Tibial nerve (tissue), 4 donors: ENCODE measurements at regions not wholly inside any gene's neighbourhood (a gene's known extent, or its start where the extent isn't known, plus 50 kb on each side); places are given as distances from the start of the nearest gene placed in this dataset.
"Not testable (repeated sequence)": the region's sequence is repeated elsewhere in the genome, so short reads cannot be mapped to it uniquely, and the experiment has no call there.

ENCODE experiments used
- DNase-seq, 2 donors: peaks; one replicate each; pipeline ENCODE4 v3.0.0-alpha.2; 2019; ENCODE audit warnings: low spot score in 2 of 2
- H3K27ac ChIP-seq, 4 donors: fragments of 200-600 bp; sonication (generic) in 3 of 4; one replicate each; pipeline ENCODE4 v1.5.1; 2017 to 2019; ENCODE audit warnings: mild to moderate bottlenecking in 1 of 4
- H3K27me3 ChIP-seq, 2 donors: fragments of 200-600 bp; sonication (generic) in 1 of 2; one replicate each; pipeline versions ENCODE4 v1.5.1 to v1.6.0; 2017 to 2019
- H3K36me3 ChIP-seq, 3 donors: fragments of 200-600 bp; sonication (generic); one replicate each; pipeline ENCODE4 v1.5.1; 2018 to 2019
- H3K4me1 ChIP-seq, 4 donors: fragments of 200-600 bp; sonication (generic) in 3 of 4; one replicate each; pipeline ENCODE4 v1.5.1; 2017 to 2019
- H3K4me3 ChIP-seq, 4 donors: fragments of 200-600 bp; sonication (generic) in 3 of 4; one replicate each; pipeline ENCODE4 v1.5.1; 2017 to 2019; ENCODE audit warnings: mild to moderate bottlenecking in 1 of 4, moderate library complexity in 1 of 4
- H3K9me3 ChIP-seq, 4 donors: fragments of 200-600 bp; sonication (generic) in 3 of 4; one replicate each; pipeline ENCODE4 v1.5.1; 2017 to 2019
- EP300 ChIP-seq, 2 donors: sonication (generic); formaldehyde crosslinking; IDR thresholded peaks; one replicate each; pipeline ENCODE4 v1.6.1; 2017; ENCODE audit warnings: antibody characterized with exemption in 2 of 2, mild to moderate bottlenecking in 1 of 2
- POLR2A ChIP-seq, 2 donors: fragments of 450-650 bp; IDR thresholded peaks; one replicate each; pipeline ENCODE4 v1.6.1; 2017; ENCODE audit warnings: antibody characterized with exemption in 2 of 2, mild to moderate bottlenecking in 2 of 2, moderate library complexity in 2 of 2
- WGBS, 2 donors: methylation state at CpG; one replicate each; pipeline ENCODE4 v1.1.5; 2018; 5-methylcytosine and 5-hydroxymethylcytosine counted together
- TF ChIP-seq, protein P1 (sequence below), 5 experiments: fragments of 200-600 bp in 3 of 5; fragments of 450-650 bp in 2 of 5; sonication (generic) in 3 of 5; IDR thresholded peaks; one replicate each; pipeline ENCODE4 v1.5.1; 2016 to 2019; ENCODE audit warnings: antibody characterized with exemption in 5 of 5, mild to moderate bottlenecking in 3 of 5, moderate library complexity in 2 of 5

DNA sequence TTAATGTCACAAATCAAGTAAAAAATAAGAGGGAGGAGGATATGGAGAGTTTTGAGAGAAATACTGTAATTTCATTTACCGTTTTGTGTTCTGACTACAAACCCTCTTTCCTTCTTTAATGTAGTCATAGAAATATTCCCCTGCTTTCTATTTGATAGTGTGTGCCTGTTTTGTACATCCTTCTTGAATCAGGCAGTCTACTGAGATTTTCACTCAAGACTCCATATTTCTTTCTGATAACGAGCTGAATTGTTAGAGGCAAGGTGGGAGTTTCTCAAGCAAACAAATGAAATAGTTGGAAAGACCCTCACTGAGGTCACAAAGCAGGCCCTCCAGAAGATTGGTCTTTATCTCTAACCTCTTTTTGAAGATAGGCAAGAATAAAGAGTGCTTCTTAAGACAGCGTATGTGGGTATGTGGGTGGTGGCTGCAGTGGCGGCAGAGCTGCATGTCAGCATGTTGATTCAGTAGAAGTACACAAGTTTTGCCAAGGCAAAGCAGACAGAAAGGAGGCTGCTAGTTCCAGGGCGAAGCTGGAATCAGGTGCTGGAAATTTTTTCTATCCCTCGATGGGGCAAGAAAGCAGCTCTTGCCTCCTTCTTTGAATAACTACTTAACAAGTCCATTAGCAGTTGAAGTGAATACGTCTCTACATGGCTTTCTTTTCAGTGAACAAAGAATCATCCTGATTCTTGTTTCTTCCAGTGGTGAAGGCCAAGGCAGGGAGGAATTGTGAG, 164.2 kb downstream of the FAM76B start:
- peaks cover 0 to 4% (median 2%) of the 10 kb centered on the region in 4 donors for H3K4me1 ChIP-seq
- H3K36me3 ChIP-seq = no peaks in the 10 kb centered on the region
- WGBS, 2 donors = 43 to 51% methylated on average over 7 of the region's 7 CpGs
- H3K27me3 ChIP-seq = no peaks in the 10 kb centered on the region
- peaks cover 0 to 16% (median 0%) of the 10 kb centered on the region in 4 donors for H3K9me3 ChIP-seq
- H3K4me3 ChIP-seq = peak overlapping the region in 1 of 4 donors; percentile 6
- no peak for DNase-seq
- peak overlapping the region; percentile 10 to 80 (median 43) for H3K27ac ChIP-seq
- TF ChIP-seq, protein P1, sequence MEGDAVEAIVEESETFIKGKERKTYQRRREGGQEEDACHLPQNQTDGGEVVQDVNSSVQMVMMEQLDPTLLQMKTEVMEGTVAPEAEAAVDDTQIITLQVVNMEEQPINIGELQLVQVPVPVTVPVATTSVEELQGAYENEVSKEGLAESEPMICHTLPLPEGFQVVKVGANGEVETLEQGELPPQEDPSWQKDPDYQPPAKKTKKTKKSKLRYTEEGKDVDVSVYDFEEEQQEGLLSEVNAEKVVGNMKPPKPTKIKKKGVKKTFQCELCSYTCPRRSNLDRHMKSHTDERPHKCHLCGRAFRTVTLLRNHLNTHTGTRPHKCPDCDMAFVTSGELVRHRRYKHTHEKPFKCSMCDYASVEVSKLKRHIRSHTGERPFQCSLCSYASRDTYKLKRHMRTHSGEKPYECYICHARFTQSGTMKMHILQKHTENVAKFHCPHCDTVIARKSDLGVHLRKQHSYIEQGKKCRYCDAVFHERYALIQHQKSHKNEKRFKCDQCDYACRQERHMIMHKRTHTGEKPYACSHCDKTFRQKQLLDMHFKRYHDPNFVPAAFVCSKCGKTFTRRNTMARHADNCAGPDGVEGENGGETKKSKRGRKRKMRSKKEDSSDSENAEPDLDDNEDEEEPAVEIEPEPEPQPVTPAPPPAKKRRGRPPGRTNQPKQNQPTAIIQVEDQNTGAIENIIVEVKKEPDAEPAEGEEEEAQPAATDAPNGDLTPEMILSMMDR (IDR thresholded peaks at IDR 0.05) = no peak
- TF ChIP-seq POLR2A (IDR thresholded peaks at IDR 0.05) (no peak), EP300 (IDR thresholded peaks at IDR 0.05) (no peak)

DNA sequence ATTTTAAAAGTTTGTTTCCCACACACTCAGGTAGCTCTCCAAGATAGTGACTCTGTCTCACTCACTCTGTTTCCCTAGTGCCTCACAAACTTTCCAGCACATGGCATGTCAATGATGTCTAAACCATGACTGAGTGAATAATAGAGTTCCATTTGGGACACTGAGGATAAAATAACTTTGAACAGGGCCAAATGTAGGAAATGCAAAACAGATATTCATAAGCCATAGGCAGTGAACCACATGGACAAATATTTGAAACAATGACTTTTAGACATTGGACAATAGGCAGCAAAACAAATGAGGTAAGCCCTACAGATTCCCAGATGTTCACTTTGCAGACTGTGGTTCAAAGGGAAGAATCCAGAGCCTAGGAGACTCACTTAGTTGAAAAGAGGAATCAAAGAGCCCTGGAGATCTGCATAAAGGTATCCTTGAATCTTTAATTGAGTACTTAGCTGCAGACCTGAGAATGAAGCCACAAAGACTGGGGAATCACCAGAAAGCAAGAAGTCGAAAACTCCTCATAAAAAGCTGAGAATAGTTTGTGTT, 173.3 kb downstream of the FAM76B start:
- H3K9me3 ChIP-seq = peaks cover 0 to 18% (median 2%) of the 10 kb centered on the region in 4 donors
- H3K4me3 ChIP-seq = no peak overlapping the region
- no peaks in the 10 kb centered on the region for H3K36me3 ChIP-seq
- peaks cover 0 to 7% (median 0%) of the 10 kb centered on the region in 4 donors for H3K4me1 ChIP-seq
- H3K27ac ChIP-seq = no peak overlapping the region
- DNase-seq = no peak
- no peaks in the 10 kb centered on the region for H3K27me3 ChIP-seq
- no peak for TF ChIP-seq POLR2A (IDR thresholded peaks at IDR 0.05)
- TF ChIP-seq, protein P1 (IDR thresholded peaks at IDR 0.05) = no peak
- TF ChIP-seq EP300 (IDR thresholded peaks at IDR 0.05) = no peak
- WGBS, 2 donors = 72 to 86% methylated on average over 1 of the region's 1 CpG

DNA sequence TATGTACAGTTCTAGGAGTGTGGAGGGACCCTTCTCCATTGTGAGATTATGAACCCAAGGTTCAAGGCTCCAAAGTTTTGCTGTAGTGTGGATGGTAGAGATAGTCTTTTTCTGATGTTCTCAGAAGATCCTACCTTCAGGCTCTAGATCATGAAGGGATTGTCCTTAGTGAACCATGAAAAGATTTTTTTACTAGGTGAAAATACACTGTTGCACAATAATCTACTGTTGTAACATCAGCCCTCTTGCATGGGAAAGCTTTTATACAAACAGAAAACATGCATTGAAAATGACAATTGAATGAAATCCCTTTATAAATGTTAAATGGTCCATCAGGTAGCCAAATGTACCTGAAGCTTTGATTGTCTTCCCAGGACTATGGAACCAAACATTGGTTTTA, 177.8 kb downstream of the FAM76B start:
- Histone ChIP-seq H3K27ac (no peak overlapping the region), H3K4me1 (peaks cover 0 to 14% (median 2%) of the 10 kb centered on the region in 4 donors), H3K9me3 (no peaks in the 10 kb centered on the region), H3K36me3 (no peaks in the 10 kb centered on the region), H3K27me3 (no peaks in the 10 kb centered on the region), H3K4me3 (no peak overlapping the region)
- no peak for DNase-seq
- no peak for TF ChIP-seq EP300 (IDR thresholded peaks at IDR 0.05)
- TF ChIP-seq, protein P1 (IDR thresholded peaks at IDR 0.05) = no peak

DNA sequence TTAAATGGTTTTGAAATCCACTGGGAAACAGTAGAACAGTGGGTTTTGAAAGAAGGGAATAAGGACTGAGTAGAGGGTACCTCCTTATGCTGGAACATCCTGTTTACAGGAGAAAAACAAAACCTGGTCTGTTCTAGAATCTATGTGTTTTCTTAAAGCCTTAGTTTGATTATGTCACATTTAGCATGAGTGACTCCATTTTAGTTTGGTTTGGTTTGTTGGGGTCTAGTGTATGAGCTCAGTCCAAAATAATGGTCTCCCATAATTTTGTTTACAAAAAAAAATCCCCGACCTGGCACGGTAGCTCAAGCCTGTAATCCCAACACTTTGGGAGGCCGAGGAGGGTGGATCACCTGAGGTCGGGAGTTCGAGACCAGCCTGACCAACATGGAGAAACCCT, 179.4 kb downstream of the FAM76B start:
- not testable (repeated sequence) for DNase-seq, H3K4me3 ChIP-seq, H3K27me3 ChIP-seq, H3K9me3 ChIP-seq, H3K27ac ChIP-seq, H3K36me3 ChIP-seq
- peaks cover 0 to 14% (median 2%) of the 10 kb centered on the region in 4 donors for H3K4me1 ChIP-seq
- 97 to 100% methylated on average over 5 of the region's 5 CpGs for WGBS, 2 donors

DNA sequence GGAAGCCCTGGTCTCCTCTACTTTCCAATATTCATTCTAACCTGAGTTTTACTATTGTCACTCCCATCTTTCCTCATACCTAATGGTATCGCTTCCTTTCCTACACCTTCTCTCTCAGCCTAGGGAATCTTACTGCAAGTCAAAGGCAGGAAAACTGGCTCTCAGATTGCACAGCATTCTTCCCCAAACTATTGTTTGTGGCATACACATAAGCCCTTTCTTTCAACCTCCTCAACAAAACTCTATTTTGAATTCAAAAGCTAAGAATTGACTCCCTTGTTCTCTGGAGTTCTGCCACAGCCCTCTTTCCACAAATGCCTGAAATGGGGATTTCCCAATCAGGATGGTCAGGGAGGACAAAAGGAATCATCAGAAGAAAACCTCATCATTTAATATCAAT, 181.5 kb downstream of the FAM76B start:
- H3K4me1 ChIP-seq = peaks cover 0 to 7% (median 2%) of the 10 kb centered on the region in 4 donors
- H3K9me3 ChIP-seq = no peaks in the 10 kb centered on the region
- H3K27me3 ChIP-seq = no peaks in the 10 kb centered on the region
- no peaks in the 10 kb centered on the region for H3K36me3 ChIP-seq
- TF ChIP-seq EP300 (IDR thresholded peaks at IDR 0.05) (peak in 1 of 2 donors; percentile 6), POLR2A (IDR thresholded peaks at IDR 0.05) (no peak)
- TF ChIP-seq, protein P1 (IDR thresholded peaks at IDR 0.05) = no peak
- no peak for DNase-seq
- H3K27ac ChIP-seq = peak overlapping the region in 3 of 4 donors; percentile 7 to 70 (median 19)
- H3K4me3 ChIP-seq = no peak overlapping the region
- WGBS, 2 donors = 53 to 68% methylated on average over 1 of the region's 1 CpG
